ENCODE measurements at regions not wholly inside any gene's neighbourhood (a gene's known extent, or its start where the extent isn't known, plus 50 kb on each side); places are given as distances from the start of the nearest gene placed in this dataset.
"Not testable (repeated sequence)": the region's sequence is repeated elsewhere in the genome, so short reads cannot be mapped to it uniquely, and the experiment has no call there.

DNA sequence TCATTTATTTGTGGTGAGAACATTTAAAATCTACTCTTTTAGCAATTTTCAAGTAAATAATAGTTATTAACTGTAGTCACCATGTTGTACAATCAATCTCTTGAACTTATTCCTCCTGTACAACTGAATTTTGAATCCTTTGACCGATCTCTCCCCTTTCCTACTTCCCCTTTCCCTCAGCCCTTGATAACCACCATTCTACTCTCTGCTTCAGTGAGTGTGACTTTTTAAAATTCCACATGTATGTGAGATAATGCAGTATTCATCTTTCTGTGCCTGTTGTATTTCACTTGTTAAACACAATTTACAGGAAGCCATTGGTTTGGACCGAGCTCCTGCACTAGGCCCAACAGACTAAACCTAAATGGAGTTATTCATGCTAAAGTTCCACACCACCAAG is 458.9 kb upstream of the PDE3A start:
- no peak for DNase-seq (ENCODE audit: low spot score)

DNA sequence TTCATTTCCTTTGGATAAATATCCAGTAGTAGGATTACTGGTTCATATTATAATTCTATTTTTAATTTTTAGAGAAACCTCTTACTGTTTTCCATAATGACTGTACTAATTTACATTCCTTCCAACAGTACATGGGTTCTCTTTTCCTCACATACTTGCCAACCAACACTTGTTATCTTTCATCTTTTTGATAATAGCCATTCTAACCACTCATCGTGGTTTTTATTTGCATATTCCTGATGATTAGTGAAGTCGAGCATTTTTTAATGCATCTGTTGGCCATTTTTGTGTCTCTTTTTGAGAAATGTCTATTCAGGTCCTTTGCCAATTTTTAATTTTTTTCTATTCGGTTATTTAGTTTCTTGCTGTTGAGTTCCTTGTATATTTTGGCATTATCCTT is 457.7 kb upstream of the PDE3A start:
- no peak for DNase-seq (ENCODE audit: low spot score)

DNA sequence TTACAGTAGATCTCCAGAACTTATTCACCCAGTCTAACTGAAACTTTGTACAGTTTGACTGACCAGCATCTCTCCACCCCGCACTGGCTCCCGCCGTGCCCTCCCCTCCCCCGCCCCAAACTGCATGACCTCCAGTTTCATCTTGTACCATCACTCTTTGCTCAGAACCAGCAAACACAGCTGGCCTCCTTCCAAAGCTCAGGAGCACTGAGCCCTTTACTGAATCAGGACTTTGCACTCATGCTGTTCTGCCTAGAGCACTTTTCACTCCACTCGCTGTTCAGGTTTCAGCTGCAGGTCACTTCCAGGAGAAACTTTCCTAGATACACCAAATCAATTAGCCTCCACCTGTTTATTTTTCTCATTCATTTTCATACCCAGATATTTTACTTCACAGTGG is 455.3 kb upstream of the PDE3A start:
- DNase-seq (ENCODE audit: low spot score), result no peak

DNA sequence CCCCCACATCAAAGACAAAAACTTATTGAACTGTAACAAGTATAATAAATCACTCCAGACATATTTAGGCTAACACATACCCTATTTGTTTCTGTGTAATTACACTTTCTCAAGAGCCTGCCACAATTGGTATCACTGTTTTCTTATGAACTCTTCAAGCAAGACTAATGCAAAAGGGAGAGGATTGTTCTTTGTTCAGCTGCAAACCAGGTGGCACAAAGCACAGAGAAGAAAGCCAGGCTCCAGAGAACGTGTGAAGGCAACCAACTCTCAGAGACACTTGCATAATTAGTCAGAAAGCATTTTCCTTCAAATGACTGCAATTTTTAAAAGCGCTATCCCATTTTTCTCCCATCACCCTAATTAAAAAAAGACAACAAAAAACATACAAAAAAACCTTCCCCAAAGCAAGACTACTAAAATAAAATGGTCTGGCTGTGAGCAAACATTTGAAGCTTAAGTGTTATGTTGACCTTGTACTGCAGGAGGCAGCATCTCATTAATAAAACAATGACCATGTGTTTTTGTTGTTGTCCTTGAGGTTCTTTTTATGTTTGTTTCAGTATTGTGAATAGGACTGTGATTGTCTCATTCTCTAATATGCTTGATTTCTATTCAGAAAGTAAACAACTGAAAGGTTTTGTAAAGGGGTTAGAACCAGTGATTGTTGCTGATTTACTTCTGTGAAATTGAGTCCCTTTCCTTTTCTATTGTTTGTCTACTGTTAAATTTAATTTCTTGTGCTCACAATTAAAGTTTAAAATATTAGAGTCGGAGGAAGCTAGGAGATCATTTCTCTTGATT is 452.7 kb upstream of the PDE3A start:
- DNase-seq (ENCODE audit: low spot score), result peak; percentile 30

DNA sequence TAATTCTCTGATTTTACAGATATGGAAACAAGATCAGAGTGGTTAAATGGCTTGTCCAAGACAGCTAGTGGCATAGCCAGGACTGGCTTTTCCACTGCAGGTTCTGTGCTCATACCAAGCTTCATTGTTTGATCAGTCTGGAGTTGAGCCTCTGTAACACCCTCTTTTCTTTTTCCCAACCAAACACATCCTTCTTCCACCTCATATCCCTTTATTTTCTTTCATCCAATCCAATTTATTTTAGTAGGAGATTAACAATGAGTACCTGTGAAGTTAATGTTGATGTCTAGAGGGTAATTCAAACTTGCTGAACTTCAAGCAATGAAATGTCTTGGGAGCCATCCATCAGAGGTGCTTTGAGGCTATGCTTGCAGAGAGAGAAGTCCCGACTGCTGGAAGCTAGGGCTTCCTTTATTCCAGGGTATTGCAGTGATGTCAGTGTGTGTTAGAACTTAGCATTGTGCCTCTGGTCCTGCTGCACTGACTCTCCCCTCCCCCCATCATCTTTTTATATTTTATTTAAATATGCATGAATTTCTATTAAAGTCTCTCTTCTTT is 452.1 kb upstream of the PDE3A start:
- no peak for DNase-seq (ENCODE audit: low spot score)

DNA sequence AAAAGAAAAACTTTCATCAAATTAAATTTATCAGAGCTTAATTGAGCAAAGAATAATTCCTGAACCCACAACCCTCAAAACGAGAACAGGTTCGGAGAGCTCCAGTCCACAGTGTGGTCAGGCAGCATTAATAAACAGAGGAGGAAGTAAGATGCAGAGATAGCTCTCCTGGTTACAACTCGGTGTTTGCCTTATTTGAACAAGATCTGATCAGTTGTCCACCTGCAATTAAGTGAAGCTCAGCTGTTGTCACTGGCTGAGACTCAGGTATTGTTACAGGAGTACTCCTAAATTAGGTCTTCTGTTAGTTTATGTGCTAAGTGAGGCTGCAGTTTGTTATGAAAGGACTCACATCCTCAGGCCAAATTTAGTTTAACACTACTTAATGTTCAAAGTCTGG is 451.4 kb upstream of the PDE3A start:
- no peak for DNase-seq (ENCODE audit: low spot score)

DNA sequence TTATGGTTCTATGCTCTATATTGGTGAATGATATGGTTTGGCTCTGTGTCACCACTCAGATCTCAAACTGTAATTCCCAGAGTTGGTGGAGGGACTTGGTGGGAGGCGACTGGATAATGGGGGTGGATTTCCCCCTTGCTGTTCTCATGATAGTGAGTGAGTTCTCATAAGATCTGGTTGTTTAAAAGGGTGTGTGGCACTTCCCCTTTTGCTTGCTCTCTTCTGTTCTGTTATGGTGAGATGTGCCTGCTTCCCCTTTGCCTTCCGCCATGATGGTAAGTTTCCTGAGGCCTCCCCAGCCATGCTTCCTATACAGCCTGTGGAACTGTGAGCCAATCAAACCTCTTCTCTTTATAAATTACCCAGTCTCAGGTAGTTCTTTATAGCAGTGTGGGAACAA is 446.6 kb upstream of the PDE3A start:
- DNase-seq (ENCODE audit: low spot score), result not testable (repeated sequence)

DNA sequence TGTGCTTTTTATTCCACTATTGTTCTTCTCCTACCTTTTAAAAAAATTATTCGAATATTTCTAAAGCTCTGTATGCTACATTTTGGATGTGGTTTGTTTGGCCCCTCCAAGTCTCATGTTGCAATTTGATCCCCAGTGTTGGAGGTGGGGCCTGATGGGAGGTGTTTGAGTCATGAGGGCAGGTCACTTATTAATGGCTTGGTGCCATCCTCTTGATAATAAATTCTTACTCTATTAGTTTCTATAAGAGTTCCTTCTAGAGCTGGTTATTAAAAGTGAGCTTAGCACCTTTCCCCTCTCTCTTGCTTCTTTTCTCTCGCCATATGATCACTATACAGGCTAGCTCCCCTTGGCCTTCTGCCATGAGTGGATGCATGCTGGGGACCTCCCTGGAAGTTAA is 445.6 kb upstream of the PDE3A start:
- no peak for DNase-seq (ENCODE audit: low spot score)

DNA sequence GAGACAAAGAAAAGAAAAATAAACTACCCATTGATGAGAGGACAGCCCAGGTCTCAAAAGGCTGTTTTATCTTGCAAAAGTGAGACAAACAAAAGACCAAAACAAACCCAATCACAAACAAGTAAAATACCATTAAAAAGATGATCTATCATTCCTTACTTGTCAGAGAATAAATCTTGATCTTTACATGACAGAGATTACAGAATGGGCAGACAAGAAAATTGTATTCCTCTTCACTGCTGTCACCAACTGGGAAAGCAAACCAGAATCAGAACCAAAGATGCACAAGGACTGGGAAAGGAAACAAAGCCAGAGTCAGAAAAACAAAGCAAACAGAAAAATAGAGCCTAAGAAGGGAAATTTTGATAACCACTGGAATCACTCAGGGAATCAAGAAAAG is 444.0 kb upstream of the PDE3A start:
- DNase-seq (ENCODE audit: low spot score), result no peak

DNA sequence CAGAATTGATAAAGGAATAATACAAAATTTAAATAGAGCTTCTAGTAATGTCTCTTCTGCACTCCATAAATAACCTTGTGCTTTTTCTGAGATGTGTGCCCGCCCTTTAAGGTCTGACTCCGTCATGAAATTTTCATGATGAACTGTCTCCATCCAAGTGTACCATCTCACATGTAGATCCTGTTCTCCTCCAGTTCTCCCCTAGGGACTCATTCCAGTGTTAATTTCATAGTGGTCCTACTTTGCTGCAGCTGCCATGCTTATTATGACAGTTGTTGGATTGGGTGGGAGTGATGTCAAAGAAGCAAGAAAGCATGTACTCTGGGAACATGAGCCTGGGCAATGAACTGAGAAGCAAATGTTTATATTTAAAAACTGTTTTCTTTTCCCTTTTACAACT is 442.5 kb upstream of the PDE3A start:
- DNase-seq (ENCODE audit: low spot score), result no peak

DNA sequence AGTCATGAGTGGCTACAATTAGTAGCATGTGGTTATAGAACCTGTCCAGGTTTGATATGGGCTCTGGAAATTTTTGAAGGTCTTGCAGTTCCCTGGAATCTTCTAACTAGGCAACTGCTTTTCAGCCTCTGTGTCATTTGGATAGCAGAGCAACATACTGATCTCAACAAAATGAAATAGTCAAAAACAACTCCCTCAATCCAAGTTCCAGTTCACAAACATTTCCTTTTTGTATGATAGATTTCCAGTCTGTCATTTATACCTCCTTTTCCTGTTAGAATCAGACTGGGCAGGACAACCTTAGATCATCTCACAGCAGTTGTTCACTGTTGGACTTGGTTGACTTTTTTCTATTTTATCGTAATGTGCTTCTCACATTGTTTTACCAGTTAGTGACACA is 442.1 kb upstream of the PDE3A start:
- no peak for DNase-seq (ENCODE audit: low spot score)

DNA sequence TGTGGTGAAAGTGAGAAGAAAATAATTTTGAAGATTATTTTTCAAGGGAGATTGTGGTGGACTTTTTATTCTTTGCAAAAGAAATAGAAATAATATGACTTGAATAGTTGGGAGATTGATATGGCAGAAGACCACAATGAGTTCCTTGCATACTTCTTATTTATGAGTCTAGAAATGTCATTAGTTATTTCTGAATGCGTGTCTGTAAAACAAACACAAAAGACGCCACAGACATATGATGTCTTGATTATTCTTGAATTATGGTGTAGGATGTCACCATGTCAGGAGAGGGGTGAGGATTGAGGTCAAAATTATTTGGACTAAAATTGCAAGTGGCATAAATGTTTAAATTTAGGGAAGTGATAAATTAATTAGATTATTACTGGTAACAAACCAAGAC is 440.7 kb upstream of the PDE3A start:
- no peak for DNase-seq (ENCODE audit: low spot score)

DNA sequence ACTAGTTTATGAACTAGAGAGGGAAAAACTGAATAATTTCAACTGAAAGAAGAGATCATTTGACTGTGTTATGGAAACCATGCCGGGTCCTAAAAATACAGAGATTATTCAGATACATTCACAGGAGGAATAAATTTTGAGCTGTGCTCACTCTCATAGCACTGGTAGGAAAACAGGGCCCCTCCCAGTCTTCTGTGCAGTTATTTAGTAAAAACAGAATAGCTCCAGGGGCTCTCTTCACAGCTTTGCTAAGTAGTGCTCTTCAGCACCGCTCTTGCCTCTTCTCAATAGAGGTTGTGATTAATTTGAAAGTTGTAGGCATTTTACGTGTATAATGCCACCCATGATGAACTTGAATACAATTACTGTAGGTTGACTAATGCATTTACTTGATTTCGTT is 435.9 kb upstream of the PDE3A start:
- no peak for DNase-seq (ENCODE audit: low spot score)

DNA sequence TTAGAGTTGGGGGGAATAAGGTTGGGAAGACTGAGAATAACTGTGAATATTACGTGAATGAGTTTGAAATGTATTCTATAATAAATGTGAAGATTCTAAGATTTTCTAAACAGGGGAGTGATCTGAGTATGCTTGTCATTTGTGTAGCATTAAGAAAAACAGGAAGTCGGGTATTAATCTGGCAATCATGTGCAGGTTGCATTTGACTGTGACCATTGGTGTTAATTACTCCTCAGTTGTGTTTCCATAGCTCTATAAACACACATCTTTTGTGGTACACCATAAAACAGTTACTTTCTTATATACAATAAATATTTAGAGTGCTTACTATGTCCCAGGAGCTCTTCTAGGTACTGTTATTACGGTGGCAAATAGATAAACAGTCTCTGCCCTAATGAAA is 434.4 kb upstream of the PDE3A start:
- DNase-seq (ENCODE audit: low spot score), result no peak

DNA sequence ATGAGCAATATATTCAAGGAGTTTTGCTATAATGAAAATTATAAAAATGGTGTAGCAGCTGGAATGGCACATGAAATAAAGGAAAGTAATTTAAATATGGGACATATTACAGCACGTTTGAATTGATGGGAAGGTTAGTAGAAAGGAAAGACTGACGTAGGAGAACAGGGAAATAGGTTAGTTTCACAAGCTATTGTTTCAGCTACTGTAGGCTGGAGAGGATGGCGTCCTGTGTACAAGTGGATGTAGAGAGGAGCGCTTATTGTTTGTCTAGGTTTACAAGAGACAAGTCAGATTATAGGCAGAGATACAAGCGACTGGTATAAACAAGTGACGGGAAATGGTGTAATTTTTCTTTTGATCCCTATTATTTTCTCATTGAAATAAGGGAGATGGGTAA is 431.2 kb upstream of the PDE3A start:
- DNase-seq (ENCODE audit: low spot score), result no peak

DNA sequence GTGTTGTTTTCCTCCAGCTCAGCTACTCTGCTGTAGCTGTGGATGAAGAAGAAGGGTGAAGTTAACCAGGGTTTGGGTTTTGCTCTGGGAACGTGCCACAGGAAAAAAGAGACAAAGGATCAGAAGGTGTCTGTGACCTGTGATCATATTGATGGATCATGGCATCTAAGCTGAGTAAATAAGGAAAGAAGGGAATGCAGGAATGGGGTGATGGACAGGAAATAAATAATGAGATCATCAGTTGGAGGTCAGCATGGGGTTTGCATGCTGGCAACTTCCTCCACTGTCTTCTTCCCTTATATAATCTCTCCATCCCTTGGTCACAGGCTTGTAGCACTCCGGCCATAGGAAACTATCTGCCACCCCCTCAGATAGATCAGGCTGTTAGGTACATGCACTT is 430.3 kb upstream of the PDE3A start:
- no peak for DNase-seq (ENCODE audit: low spot score)

DNA sequence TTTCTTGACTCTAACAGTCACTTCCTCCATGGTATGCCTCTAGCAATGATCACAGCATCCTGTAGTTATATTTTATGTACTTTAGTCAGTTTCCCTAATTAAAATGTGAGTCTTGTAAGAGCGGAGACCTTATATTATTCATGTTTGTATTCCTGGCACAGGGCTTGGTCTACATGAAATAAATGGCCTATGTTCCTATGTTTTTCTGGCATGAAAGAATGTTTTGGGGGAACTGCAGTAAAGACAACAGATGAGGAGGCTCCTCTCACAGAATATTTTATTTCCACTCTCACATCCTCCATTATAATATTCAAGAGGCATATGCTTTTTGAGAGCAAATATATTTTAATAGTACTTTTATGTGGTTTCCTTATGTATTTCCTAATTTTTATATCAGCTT is 429.8 kb upstream of the PDE3A start:
- no peak for DNase-seq (ENCODE audit: low spot score)

DNA sequence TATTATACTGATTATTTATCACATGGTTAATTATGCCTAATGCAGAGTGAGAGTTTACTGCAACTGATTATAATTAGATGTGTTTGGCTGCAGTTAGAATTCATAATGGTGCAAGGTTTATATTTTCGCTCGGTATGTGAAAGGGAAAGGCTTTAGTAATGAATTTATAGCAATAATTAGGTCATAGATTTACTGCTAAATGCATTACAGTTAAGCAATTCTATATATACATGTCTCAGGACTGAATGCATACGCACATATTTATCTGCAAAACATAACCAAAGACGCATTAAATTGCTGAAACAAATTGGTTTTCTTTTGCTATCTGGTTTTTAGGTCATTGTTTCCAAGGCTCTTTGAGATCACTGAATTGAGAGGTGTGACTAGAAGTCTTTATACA is 428.1 kb upstream of the PDE3A start:
- no peak for DNase-seq (ENCODE audit: low spot score)

DNA sequence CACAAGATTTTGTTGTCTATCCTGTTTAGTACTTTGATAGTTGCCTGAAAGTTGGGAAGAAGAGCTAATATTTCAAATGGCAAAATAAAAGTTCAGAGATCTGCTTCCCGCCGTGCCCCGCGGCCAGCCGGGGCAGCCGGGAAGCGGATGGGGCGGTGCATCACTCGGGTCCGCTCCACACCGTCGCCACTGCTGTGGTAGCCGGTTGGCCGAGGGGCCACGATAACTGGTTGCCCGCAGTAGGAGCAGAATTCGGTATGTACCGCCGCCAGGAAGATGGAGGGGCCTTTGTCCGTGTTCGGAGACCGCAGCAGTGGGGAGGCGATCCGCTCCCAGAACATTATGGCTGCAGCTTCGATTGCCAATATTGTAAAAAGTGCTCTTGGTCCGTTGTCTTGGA is 427.2 kb upstream of the PDE3A start:
- DNase-seq (ENCODE audit: low spot score), result no peak

DNA sequence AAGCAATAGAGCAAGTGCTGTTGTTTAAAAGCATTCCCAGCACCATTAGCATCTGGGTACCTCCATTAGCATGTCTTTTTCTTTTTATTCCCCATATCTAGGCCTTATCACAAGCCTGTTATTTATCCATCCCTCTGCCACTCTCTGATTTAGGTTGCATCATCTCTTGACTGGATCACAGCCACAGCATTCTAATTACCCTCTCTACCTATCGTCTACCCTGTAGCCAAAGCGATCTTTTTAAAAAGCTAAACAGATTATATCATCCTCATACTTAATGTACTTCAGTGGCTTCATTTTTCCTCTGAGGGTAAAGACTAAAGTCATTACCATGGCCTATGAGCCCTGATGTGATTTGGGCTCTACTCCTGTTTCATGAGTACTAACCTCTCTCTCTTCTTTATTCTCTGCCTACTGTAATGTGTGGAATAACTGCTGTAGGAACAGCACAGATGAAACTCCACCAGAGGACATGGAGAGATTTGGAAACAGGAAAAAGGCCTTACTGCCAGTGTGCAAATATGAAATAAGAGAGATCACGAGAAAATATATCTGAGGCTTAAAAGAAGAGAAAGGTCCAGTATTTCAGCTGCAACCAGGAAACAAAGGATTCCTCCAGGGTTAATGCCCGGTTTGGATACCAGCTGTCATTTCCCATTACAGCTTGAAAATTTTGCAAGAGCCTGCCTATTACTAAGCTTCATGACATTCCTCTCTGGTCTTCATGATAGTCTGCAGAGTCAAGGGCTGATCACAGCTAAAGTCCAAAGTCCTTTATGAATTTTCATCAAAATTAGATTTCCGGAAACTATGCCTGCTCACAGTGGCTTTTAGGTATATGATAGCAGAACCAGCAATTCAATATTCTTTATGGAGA is 422.5 kb upstream of the PDE3A start:
- DNase-seq (ENCODE audit: low spot score), result no peak

DNA sequence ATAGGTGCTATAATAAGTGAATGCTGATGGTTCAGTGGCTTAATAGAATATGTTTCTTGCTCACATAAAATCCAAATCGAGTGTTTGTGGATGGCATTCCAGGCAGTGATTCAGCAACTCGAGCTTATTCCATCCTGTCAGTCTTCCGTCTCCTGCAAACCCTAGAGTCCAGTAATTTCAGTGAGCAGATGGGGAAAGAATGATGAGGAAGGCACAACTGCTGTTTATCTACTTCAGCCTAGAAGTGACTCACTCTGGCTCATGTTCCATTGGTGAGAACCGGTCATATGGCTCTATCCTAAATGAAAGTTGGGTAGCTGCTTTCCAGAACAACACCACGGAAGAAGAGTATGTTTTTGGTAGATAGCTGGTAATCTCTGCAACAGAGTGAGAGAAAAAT is 421.8 kb upstream of the PDE3A start:
- no peak for DNase-seq (ENCODE audit: low spot score)

DNA sequence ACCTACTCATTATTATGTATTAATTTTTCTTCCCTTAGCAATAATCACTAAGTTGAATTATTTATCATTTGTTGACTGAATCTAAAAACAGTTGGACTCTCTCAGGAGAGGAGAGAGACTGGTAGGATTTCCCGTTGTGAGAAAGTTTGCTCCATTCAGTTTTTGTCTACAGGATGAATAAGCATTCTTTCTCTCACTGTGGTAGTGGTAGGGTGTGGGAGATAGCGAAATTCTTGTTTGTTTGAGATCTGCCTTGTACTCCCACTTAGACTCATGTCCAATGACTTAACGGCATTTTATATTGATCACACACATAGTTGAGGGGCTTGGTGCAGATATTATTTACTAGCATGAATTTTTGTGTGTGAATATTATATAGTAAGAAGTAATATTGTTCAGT is 421.0 kb upstream of the PDE3A start:
- DNase-seq (ENCODE audit: low spot score), result no peak

DNA sequence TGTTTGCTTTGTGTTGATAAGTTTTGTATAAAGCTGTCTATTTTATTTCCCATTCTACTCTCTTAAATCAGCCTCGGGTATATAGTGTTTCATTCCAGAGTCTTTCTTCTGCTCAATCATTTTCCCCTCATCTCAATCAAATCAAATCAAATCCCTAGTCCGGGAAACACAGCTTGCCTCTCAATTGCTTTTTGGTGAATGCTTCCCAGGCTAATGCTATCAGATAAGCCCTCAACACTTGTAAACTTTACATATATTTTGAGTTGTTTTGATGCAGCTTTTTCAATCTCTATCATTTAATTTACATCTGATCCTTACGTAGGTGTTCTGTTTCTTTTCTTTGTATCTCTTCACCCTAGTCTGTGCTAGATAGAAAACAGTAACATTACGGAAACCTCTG is 416.7 kb upstream of the PDE3A start:
- DNase-seq (ENCODE audit: low spot score), result no peak

Measured in globus pallidus (tissue), 1 donor.